Erythroblast (primary cell): ENCODE measurements at regions not wholly inside any gene's neighbourhood (a gene's known extent, or its start where the extent isn't known, plus 50 kb on each side); places are given as distances from the start of the nearest gene placed in this dataset.

Experiments
- GATA1 ChIP-seq: IDR thresholded peaks from 2 replicates; pipeline ENCODE4 v1.6.1; 2011; ENCODE audit warnings: low read depth, mild to moderate bottlenecking, control low read depth, low read length, moderate library complexity
- POLR2A ChIP-seq: IDR thresholded peaks from 2 replicates; pipeline ENCODE4 v1.6.1; 2011; ENCODE audit warnings: mild to moderate bottlenecking, low read length

DNA sequence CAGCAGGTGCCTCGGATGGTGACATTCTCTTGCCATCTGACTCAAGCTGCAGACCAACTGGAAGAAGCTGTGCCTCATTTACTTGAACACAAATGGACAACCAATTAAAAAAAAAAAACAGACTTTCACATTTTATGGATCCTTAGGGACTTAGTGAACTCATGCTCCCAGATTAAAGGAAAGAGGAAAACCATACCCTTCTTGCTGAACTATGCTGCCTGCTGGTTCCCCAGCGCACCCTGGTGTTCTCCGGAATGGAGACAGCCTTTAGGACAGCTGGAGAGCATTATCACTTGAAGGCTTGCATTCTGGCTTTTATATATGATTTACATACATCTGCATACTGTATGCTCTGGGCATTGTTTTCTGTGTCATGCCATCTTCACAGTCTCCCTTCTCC lies 370.7 kb downstream of the SLC4A3 start:
- TF ChIP-seq POLR2A = no peak
- no peak for TF ChIP-seq GATA1
